Transverse colon (tissue), 3 donors: ENCODE measurements at regions not wholly inside any gene's neighbourhood (a gene's known extent, or its start where the extent isn't known, plus 50 kb on each side); places are given as distances from the start of the nearest gene placed in this dataset.

Experiments
- POLR2A ChIP-seq: fragments of 450-650 bp; IDR thresholded peaks from one replicate; pipeline ENCODE4 v1.6.1; 2016; ENCODE audit warnings: antibody characterized with exemption, mild to moderate bottlenecking, moderate library complexity
- TF ChIP-seq, protein P1 (sequence below), 5 experiments: fragments of 200-600 bp in 3 of 5; fragments of 450-650 bp in 2 of 5; sonication (generic) in 3 of 5; IDR thresholded peaks; 1 replicate in 2 of 5; 2 replicates in 3 of 5; pipeline ENCODE4 v1.5.1; 2016 to 2017; ENCODE audit warnings: antibody characterized with exemption in 5 of 5, inconsistent platforms in 3 of 5, mild to moderate bottlenecking in 2 of 5, moderate library complexity in 1 of 5

DNA sequence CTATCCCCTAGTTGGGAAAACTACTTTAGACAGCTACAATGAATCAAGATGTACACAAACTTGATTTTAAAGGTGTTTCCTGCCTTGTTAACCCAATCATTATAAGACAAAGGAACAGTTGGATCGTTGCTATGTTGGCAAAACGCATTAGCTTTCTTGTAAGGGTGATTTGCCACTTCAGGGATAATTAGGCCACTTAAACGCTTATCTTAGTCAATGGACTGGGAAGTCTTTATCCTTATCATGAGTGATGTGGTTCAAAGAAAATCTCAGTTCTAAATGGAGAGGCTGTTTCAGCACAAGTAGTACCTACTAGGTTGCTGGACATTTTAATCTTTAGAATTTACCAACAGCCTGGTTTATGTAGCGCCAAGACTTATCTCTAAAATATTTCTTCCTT, 406.1 kb upstream of the MEX3C start:
- no peak for TF ChIP-seq POLR2A
- TF ChIP-seq, protein P1, sequence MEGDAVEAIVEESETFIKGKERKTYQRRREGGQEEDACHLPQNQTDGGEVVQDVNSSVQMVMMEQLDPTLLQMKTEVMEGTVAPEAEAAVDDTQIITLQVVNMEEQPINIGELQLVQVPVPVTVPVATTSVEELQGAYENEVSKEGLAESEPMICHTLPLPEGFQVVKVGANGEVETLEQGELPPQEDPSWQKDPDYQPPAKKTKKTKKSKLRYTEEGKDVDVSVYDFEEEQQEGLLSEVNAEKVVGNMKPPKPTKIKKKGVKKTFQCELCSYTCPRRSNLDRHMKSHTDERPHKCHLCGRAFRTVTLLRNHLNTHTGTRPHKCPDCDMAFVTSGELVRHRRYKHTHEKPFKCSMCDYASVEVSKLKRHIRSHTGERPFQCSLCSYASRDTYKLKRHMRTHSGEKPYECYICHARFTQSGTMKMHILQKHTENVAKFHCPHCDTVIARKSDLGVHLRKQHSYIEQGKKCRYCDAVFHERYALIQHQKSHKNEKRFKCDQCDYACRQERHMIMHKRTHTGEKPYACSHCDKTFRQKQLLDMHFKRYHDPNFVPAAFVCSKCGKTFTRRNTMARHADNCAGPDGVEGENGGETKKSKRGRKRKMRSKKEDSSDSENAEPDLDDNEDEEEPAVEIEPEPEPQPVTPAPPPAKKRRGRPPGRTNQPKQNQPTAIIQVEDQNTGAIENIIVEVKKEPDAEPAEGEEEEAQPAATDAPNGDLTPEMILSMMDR (IDR thresholded peaks at IDR 0.05), result no peak
